ENCODE measurements at regions not wholly inside any gene's neighbourhood (a gene's known extent, or its start where the extent isn't known, plus 50 kb on each side); places are given as distances from the start of the nearest gene placed in this dataset.
"Not testable (repeated sequence)": the region's sequence is repeated elsewhere in the genome, so short reads cannot be mapped to it uniquely, and the experiment has no call there.

DNA sequence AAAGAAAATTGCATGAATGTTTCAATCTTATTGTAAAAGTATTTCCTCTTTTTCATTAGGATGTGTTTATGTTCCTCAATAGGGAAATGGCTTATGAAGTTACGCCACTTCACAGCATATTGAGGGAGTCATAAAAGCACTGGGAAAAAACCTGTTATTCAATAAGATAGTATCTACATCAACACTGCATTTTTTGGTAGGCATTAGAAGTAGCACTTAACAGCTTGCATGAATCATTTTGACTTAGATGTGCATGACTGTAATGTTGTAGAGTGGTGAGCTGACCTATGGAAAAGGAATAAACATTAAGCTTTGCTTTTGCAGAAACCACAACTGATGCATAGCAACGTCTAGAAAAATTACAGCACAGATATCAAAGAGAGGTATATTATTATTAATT is 111.2 kb upstream of the GRXCR1 start:
- no peaks in the 10 kb centered on the region for H3K27me3 Mint-ChIP-seq
- no peak overlapping the region for H3K27ac Mint-ChIP-seq
- no peaks in the 10 kb centered on the region for H3K9me3 ChIP-seq (ENCODE audit: control insufficient read depth, low read length, poor library complexity, severe bottlenecking)
- H3K36me3 Mint-ChIP-seq (ENCODE audit: low read depth) = peaks cover 2% of the 10 kb centered on the region
- no peak overlapping the region for H3K4me3 Mint-ChIP-seq
- peaks cover 3% of the 10 kb centered on the region for H3K4me1 Mint-ChIP-seq
- DNase-seq (no peak), ATAC-seq (no peak)

DNA sequence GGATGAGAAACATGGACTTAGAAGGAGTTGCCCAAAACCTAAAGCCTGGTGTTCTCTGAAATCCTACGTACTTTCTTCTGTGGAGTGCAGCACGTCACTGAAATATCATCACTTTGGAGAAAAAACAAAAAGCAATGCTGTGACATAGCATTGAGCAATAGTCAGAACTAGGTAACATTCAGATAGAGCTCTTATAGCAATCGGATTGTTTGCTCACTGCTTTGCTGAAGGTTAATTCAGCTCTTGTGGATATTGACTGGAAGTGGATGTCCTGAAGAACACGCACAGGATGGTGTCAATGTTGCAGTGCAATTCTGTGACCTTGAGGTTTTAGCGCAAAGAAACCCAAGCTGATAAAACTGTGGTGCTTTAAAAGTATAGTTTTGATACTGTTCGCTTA is 114.2 kb upstream of the GRXCR1 start:
- no peak overlapping the region for H3K27ac Mint-ChIP-seq
- DNase-seq (no peak), ATAC-seq (no peak)
- no peaks in the 10 kb centered on the region for H3K27me3 Mint-ChIP-seq
- no peak overlapping the region for H3K4me3 Mint-ChIP-seq
- no peaks in the 10 kb centered on the region for H3K9me3 ChIP-seq (ENCODE audit: control insufficient read depth, low read length, poor library complexity, severe bottlenecking)
- H3K36me3 Mint-ChIP-seq (ENCODE audit: low read depth) = no peaks in the 10 kb centered on the region
- H3K4me1 Mint-ChIP-seq = peaks cover 3% of the 10 kb centered on the region

DNA sequence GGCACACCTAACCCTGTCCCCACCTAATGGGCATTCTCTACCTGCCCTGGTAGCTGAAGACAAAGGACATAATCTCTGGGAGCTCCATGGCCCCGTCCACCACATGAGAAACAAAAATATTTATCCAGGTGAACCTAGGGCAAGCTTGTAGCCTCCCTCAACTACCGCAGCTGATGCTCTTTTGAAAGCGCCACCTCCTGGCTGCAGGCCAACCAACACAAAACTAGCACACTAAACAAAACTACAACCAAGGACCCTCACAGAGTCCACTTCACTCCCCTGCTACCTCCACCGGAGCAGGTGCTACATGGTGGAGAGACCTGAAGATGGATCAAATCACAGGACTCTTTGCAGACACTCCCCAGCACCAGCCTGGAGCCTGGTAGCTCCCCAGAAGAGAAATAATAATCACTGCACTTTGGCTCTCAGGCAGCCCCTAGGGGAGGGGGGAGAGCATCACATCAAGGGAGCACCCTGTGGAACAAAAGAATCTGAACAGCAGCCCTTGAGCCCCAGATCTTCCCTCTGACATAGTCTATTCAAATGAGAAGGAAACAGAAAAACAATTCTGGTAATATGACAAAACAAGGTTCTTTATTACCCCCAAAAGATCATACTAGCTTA is 111.3 kb upstream of the ATP8A1 start:
- ATAC-seq (no peak), DNase-seq (no peak)
- H3K9me3 ChIP-seq (ENCODE audit: control insufficient read depth, low read length, poor library complexity, severe bottlenecking) = no peaks in the 10 kb centered on the region
- Mint-ChIP-seq H3K27ac (no peak overlapping the region), H3K36me3 (ENCODE audit: low read depth) (no peaks in the 10 kb centered on the region), H3K4me3 (no peak overlapping the region), H3K27me3 (peaks cover 10% of the 10 kb centered on the region), H3K4me1 (no peaks in the 10 kb centered on the region)

DNA sequence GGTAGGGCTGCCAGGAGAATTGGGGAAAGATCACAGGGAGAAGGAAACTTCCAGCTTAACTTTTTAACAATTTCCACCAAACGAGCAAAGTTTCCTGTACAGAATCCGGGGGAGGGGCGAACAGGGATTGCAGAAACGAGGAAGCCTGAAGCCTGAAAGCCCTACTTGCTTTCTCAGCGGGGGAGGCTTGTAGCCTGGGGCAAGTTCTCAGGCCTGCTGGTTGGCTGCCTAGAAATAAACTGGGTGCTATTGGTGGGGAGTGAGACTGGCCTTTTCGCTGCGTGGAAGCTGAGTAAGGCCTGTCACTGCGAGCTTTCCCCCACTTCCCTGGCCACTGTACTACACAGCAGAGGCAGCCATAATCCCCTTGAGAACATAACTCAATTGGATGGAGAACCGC is 110.8 kb upstream of the ATP8A1 start:
- Mint-ChIP-seq H3K4me1 (no peaks in the 10 kb centered on the region), H3K4me3 (no peak overlapping the region), H3K27ac (no peak overlapping the region), H3K36me3 (ENCODE audit: low read depth) (no peaks in the 10 kb centered on the region), H3K27me3 (peaks cover 10% of the 10 kb centered on the region)
- no peak for ATAC-seq
- no peaks in the 10 kb centered on the region for H3K9me3 ChIP-seq (ENCODE audit: control insufficient read depth, low read length, poor library complexity, severe bottlenecking)
- no peak for DNase-seq

DNA sequence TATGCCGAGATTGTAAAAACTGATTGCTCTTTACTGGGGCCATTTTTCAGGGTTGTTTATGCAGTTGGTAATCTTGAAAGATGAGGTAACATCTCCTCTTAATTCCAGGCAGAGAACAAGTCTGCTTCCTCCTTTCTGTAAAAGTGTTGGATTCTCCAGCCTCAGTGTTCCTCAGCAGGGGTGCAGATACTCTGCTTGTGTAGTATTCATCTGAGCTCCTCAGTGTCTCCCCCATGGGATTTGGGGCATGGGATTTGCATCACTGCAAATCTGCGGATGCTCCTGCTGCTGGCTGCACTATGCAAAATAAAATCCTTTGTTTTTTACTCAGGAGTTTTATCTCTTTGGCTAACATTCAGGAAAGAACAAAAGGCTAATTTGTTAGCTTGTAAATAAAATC is 104.9 kb upstream of the ATP8A1 start:
- H3K9me3 ChIP-seq (ENCODE audit: control insufficient read depth, low read length, poor library complexity, severe bottlenecking) = no peaks in the 10 kb centered on the region
- no peak overlapping the region for H3K27ac Mint-ChIP-seq
- H3K4me1 Mint-ChIP-seq = no peaks in the 10 kb centered on the region
- H3K36me3 Mint-ChIP-seq (ENCODE audit: low read depth) = no peaks in the 10 kb centered on the region
- peaks cover 14% of the 10 kb centered on the region for H3K27me3 Mint-ChIP-seq
- no peak overlapping the region for H3K4me3 Mint-ChIP-seq
- ATAC-seq (no peak), DNase-seq (no peak)

DNA sequence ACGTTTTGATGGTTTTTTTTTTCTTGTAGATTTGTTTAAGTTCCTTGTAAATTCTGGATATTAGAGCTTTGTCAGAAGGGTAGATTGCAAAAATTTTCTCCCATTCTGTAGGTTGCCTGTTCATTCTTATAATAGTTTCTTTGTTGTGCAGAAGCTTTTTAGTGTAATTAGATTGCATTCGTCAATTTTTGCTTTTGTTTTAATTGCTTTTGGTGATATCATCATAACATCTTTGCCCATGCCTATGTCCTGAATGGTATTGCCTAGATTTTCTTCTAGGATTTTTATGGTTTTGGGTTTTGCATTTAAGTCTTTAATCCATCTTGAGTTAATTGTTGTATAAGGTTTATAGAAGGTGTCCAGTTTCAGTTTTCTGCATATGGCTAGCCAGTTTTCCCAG is 98.1 kb upstream of the ATP8A1 start:
- not testable (repeated sequence) for ATAC-seq; H3K27ac Mint-ChIP-seq; H3K9me3 ChIP-seq (ENCODE audit: control insufficient read depth, low read length, poor library complexity, severe bottlenecking); H3K4me3 Mint-ChIP-seq; H3K36me3 Mint-ChIP-seq (ENCODE audit: low read depth); H3K4me1 Mint-ChIP-seq; DNase-seq
- peaks cover 19% of the 10 kb centered on the region for H3K27me3 Mint-ChIP-seq

DNA sequence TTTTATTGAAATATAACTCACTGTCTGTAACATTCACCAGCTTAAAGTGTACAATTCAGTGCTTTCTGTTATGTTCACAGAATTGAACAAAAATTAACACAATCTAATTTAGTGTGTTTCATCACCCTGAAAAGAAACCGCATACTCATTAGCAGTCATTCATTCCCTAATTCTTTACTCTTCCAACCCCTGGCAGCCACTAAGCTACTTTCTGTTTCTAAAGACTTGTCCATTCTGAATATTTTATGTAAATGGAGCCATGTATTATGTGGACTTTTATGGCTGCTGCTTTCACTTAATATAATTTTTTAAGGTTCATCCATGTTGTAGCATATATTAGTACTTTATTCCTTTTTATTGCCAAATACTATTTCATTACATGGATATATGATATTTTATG is 94.7 kb upstream of the ATP8A1 start:
- no peak overlapping the region for H3K4me3 Mint-ChIP-seq
- peaks cover 4% of the 10 kb centered on the region for H3K4me1 Mint-ChIP-seq
- peaks cover 8% of the 10 kb centered on the region for H3K27me3 Mint-ChIP-seq
- no peaks in the 10 kb centered on the region for H3K9me3 ChIP-seq (ENCODE audit: control insufficient read depth, low read length, poor library complexity, severe bottlenecking)
- no peaks in the 10 kb centered on the region for H3K36me3 Mint-ChIP-seq (ENCODE audit: low read depth)
- H3K27ac Mint-ChIP-seq = no peak overlapping the region
- no peak for DNase-seq
- no peak for ATAC-seq

DNA sequence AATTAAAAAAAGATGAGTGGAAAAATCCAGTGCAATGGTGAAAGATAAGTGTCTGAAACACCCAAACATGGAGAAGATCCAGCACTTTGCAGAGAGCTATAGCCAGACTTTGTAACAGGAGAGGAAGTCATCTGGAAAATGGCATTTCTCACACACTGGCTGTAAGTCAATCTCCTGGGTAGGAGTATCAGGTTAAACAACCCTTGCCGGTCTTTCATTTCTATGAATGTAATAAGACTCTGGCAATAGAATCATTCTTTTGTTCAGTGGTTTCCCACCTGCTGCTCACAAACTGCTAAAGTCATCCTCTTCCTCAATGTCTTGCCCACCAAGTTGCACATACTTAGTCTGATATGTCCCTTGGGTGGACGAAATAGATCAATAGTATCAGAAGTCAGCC is 94.0 kb upstream of the ATP8A1 start:
- ATAC-seq (no peak), DNase-seq (no peak)
- no peak overlapping the region for H3K27ac Mint-ChIP-seq
- peaks cover 4% of the 10 kb centered on the region for H3K4me1 Mint-ChIP-seq
- no peaks in the 10 kb centered on the region for H3K36me3 Mint-ChIP-seq (ENCODE audit: low read depth)
- H3K9me3 ChIP-seq (ENCODE audit: control insufficient read depth, low read length, poor library complexity, severe bottlenecking) = no peaks in the 10 kb centered on the region
- no peak overlapping the region for H3K4me3 Mint-ChIP-seq
- peaks cover 5% of the 10 kb centered on the region for H3K27me3 Mint-ChIP-seq

DNA sequence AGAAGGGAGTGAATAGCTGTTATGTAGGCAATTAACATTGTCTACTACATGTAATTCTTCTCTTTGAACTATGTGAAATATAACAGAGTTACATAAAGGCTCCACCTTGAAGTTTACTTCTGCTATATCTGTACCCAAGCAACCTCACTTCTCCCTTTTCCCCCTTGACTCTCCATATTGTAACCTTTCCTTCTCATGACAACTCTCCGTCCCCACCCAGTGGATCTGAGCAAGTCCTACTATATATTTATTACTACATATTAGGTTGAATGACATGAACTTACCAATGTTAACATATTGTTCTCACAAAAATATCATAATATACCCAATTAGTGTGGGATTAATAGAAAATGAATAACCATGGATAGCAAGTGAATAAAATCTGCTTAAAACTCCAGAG is 93.2 kb upstream of the ATP8A1 start:
- DNase-seq (peak in 1 of 3 donors; percentile 10), ATAC-seq (peak; percentile 67)
- Mint-ChIP-seq H3K27me3 (peaks cover 5% of the 10 kb centered on the region), H3K4me3 (no peak overlapping the region), H3K4me1 (peaks cover 4% of the 10 kb centered on the region), H3K36me3 (ENCODE audit: low read depth) (no peaks in the 10 kb centered on the region), H3K27ac (no peak overlapping the region)
- no peaks in the 10 kb centered on the region for H3K9me3 ChIP-seq (ENCODE audit: control insufficient read depth, low read length, poor library complexity, severe bottlenecking)

DNA sequence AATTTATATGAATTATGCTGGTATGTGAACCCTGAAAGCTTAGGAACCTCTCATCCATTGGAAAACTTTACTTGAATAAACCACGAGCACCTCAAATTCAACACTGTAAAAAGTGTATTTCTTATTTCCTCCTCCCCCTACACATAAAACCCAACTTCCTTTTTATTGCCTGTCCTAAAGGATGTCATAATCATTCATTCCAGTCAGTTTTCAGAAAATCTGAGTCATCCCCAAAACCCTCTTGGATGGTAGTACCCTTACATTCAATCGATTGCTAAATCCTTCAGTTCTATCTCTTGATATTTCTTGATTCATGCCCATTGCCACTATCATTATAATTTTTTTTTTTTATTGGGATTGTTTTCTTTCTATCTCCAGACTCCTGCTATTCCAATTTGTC is 91.1 kb upstream of the ATP8A1 start:
- H3K27me3 Mint-ChIP-seq = peaks cover 5% of the 10 kb centered on the region

DNA sequence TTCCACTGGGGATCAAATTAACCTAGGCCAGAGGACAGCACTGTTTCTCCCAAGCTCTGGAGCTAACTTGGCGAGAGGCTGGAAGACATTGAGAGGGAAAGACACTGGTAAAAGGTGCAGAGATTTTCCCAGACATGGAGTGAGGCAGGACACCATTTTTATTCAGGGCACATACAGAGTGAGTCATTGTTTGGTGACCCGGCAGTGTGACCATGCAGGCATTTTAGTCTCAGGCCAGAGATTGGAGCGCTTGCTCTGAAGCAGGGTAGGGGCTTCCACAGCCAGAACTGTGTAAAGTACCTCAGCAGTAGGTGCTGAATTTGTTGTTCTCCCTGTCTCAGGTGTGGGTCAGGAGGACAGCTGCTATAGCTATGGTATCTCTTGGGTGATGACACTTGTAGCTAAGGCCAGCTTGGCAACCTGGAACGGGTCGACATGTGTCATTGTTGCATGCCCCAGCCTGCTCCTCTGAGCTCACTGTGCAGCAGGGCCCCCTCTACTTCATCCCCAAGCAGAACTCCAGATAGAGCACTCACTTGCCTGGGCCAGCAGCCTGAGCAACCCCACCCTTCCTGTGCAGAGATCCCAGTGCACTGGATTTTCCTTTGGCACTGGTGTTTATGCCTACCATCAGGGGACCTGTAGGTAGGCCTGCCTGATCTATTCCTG is 79.8 kb upstream of the ATP8A1 start:
- Mint-ChIP-seq H3K36me3 (ENCODE audit: low read depth) (peaks cover 2% of the 10 kb centered on the region), H3K27ac (no peak overlapping the region), H3K27me3 (peaks cover 18% of the 10 kb centered on the region), H3K4me1 (no peaks in the 10 kb centered on the region), H3K4me3 (no peak overlapping the region)
- ATAC-seq (no peak), DNase-seq (no peak)
- H3K9me3 ChIP-seq (ENCODE audit: control insufficient read depth, low read length, poor library complexity, severe bottlenecking) = no peaks in the 10 kb centered on the region

More for the DNA sequence above, 91.1 kb upstream of the ATP8A1 start:
- ATAC-seq (no peak), DNase-seq (no peak)
- H3K9me3 ChIP-seq (ENCODE audit: control insufficient read depth, low read length, poor library complexity, severe bottlenecking) = no peaks in the 10 kb centered on the region
- Mint-ChIP-seq H3K4me1 (peaks cover 4% of the 10 kb centered on the region), H3K4me3 (no peak overlapping the region), H3K36me3 (ENCODE audit: low read depth) (no peaks in the 10 kb centered on the region), H3K27ac (no peak overlapping the region)

DNA sequence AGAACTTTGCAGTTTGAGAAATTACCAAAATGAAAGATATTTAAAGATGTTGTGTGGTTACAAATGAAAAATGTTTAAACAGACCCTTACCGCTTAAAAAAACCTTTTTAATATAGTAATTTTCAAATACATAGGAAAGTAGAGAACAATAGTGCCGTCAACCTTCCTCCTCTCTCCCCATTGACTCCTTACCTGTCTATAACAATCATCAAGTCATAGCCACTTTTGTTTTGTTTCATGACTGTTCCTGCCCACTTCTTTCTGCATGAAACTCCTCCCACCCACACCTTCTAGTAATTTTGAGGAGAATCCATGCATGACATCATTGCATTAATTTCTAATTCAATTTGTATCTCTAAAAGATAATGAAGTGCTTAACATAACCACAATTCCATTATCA is 76.5 kb upstream of the ATP8A1 start:
- H3K4me3 Mint-ChIP-seq = no peak overlapping the region
- peaks cover 2% of the 10 kb centered on the region for H3K9me3 ChIP-seq (ENCODE audit: control insufficient read depth, low read length, poor library complexity, severe bottlenecking)
- H3K36me3 Mint-ChIP-seq (ENCODE audit: low read depth) = peaks cover 4% of the 10 kb centered on the region
- peaks cover 25% of the 10 kb centered on the region for H3K27me3 Mint-ChIP-seq
- DNase-seq (no peak), ATAC-seq (no peak)
- no peaks in the 10 kb centered on the region for H3K4me1 Mint-ChIP-seq
- H3K27ac Mint-ChIP-seq = no peak overlapping the region

DNA sequence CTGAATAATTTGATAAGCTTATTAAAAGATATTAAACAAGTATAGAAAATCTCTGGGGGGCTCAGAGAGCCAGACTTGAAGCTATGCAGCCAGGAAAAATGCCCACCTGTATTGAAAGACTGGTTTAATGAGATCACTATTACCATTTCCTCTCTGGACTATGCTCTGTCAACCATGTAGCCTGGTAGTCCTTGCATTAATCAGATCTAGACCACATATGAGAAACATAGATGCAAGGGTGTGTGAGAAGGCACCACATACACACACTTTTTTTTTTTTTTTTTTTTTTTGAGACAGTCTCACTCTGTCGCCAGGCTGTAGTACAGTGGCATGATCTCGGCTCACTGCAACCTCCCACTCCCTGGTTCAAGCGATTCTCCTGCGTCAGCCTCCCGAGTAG is 75.9 kb upstream of the ATP8A1 start:
- H3K4me3 Mint-ChIP-seq = no peak overlapping the region
- H3K4me1 Mint-ChIP-seq = no peaks in the 10 kb centered on the region
- peaks cover 25% of the 10 kb centered on the region for H3K27me3 Mint-ChIP-seq
- DNase-seq (no peak), ATAC-seq (no peak)
- H3K9me3 ChIP-seq (ENCODE audit: control insufficient read depth, low read length, poor library complexity, severe bottlenecking) = peaks cover 2% of the 10 kb centered on the region
- peaks cover 4% of the 10 kb centered on the region for H3K36me3 Mint-ChIP-seq (ENCODE audit: low read depth)
- H3K27ac Mint-ChIP-seq = no peak overlapping the region

DNA sequence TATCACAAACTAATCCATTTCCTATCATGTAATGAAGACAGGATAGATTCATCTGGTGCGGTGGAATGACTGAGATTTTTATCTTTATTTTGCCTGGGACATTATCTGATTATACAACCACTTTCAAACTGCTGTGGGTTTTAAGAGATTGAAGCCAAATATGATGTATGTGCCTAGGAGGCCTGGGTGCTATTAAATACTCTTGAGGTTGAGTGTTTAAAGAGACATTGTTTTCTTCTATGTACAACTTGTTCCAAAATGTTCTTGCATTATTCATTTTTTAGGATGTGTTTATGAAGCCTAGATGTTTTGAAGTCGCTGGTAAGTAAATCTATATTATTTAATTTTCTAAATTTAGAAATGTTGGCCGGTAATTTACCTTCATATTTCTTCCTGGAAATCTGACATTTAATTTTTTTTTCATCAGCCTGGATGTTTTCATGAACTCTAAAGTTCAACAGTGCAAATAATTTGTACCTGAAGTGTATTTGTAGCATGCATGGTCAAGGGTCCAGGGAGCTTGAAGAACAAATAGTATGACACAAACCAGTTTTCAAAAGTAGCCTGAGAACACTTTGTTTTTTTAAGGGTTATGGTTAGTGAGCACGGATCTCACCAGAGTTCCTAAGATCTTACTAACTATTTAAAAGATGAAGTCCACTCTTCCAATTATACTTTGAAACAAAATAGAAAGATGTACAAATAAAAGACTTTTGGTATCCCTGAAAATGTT is 72.8 kb upstream of the ATP8A1 start:
- H3K36me3 Mint-ChIP-seq (ENCODE audit: low read depth) = peaks cover 3% of the 10 kb centered on the region
- H3K27ac Mint-ChIP-seq = no peak overlapping the region
- H3K4me3 Mint-ChIP-seq = no peak overlapping the region
- peaks cover 18% of the 10 kb centered on the region for H3K27me3 Mint-ChIP-seq
- H3K9me3 ChIP-seq (ENCODE audit: control insufficient read depth, low read length, poor library complexity, severe bottlenecking) = peaks cover 2% of the 10 kb centered on the region
- no peaks in the 10 kb centered on the region for H3K4me1 Mint-ChIP-seq
- ATAC-seq (no peak), DNase-seq (no peak)

Measured in T-helper 17 cell (primary cell).